ENCODE measurements at regions not wholly inside any gene's neighbourhood (a gene's known extent, or its start where the extent isn't known, plus 50 kb on each side); places are given as distances from the start of the nearest gene placed in this dataset.

DNA sequence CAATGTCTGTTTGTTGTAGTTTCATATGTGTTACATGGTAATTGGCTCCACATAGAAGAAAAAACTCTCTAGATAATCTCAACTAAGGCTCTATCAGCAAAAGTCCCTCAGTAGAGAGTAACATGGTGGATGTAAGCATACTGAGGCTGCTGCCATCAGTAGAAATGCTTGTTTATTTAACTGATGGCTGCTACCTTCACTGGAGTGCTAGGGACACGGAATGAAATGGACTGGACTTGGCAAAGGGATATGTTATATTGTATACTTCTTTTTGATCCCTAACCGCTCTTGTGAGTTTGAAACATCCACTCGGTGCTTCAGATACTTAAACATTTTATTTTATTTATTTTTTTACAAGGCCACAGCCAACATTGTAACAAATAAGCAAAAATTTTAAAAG lies 143.0 kb downstream of the ZNF281 start:
- TF ChIP-seq POLR2AphosphoS5 (IDR thresholded peaks at IDR 0.05; ENCODE audit: borderline replicate concordance, low read depth, low read length) (no peak), EZH2 (IDR thresholded peaks at IDR 0.05) (no peak)
